Vagina (tissue), 2 donors: ENCODE measurements at regions not wholly inside any gene's neighbourhood (a gene's known extent, or its start where the extent isn't known, plus 50 kb on each side); places are given as distances from the start of the nearest gene placed in this dataset.

ENCODE experiments used
- DNase-seq, 2 donors: peaks; one replicate each; pipeline ENCODE4 v3.0.0-alpha.2; 2017; ENCODE audit errors: extremely low spot score in 2 of 2
- H3K27ac ChIP-seq: fragments of 200-600 bp; sonication (generic); one replicate; pipeline ENCODE4 v1.5.1; 2019
- H3K27me3 ChIP-seq: fragments of 200-600 bp; sonication (generic); one replicate; pipeline ENCODE4 v1.5.1; 2019
- H3K36me3 ChIP-seq, 2 donors: fragments of 200-600 bp; sonication (generic); one replicate each; pipeline ENCODE4 v1.5.1; 2017 to 2019
- H3K4me1 ChIP-seq: fragments of 200-600 bp; sonication (generic); one replicate; pipeline ENCODE4 v1.5.1; 2019
- H3K4me3 ChIP-seq, 2 donors: fragments of 200-600 bp; sonication (generic); 1 replicate in 1 of 2; 2 replicates in 1 of 2; pipeline ENCODE4 v1.5.1; 2016 to 2019
- H3K9me3 ChIP-seq: fragments of 200-600 bp; sonication (generic); one replicate; pipeline ENCODE4 v1.5.1; 2019
- POLR2A ChIP-seq, 2 donors: fragments of 450-650 bp; IDR thresholded peaks; one replicate each; pipeline ENCODE4 v1.6.1; 2017; ENCODE audit warnings: antibody characterized with exemption in 2 of 2, mild to moderate bottlenecking in 2 of 2, moderate library complexity in 2 of 2
- POLR2AphosphoS5 ChIP-seq, 2 donors: sonication (generic); formaldehyde crosslinking; IDR thresholded peaks; one replicate each; pipeline ENCODE4 v1.9.0; 2017; ENCODE audit warnings: antibody characterized with exemption in 2 of 2, mild to moderate bottlenecking in 2 of 2, low read depth in 1 of 2; ENCODE audit not compliant: insufficient read depth in 1 of 2
- intact Hi-C: fragments of 100-400 bp; cut with DNase I; formaldehyde crosslinking; loops from one replicate; pipeline ENCODE4 v1.15.1; 2023
- TF ChIP-seq, protein P1 (sequence below), 3 experiments: fragments of 450-650 bp in 2 of 3; fragments of 200-600 bp in 1 of 3; sonication (generic) in 1 of 3; IDR thresholded peaks; one replicate each; pipeline ENCODE4 v1.5.1; 2017 to 2019; ENCODE audit warnings: antibody characterized with exemption in 3 of 3, mild to moderate bottlenecking in 2 of 3, moderate library complexity in 2 of 3

DNA sequence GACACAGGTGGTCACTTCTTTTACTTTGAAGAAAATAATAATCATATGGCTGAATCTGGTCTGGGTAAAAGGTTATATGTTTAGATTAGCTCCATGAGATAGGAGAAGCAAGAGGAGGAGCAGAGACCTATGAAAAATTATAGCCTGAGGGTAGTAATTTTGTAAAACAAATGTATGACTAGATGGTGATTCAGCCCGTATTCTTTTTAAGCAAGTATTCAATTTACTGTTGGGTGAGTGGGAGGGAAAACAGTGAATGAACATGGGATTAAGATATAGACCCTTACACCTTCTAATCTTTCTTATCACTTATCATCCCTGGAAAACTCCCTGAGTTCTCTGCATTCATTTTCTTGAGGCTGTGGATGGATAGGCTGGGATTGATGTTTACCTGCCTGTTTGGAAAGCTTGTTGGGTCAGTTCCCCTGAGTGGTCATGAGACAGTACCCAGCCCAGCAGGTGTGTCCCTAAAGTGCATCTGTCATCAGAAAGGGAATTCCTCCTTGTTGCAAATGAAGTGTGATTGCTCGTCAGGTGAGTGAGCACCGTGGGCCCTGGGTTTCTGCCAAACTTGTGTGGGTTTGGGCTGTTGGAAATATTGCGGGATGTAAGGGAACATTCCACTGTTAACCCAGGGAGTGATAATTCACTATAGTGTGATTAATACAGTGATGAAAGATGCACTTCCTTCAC is 101.2 kb upstream of the GDNF start:
- Histone ChIP-seq H3K36me3 (no peaks in the 10 kb centered on the region), H3K9me3 (no peaks in the 10 kb centered on the region), H3K27me3 (no peaks in the 10 kb centered on the region), H3K27ac (no peak overlapping the region), H3K4me3 (no peak overlapping the region), H3K4me1 (no peaks in the 10 kb centered on the region)
- intact Hi-C loops = no loop called here
- TF ChIP-seq POLR2AphosphoS5 (IDR thresholded peaks at IDR 0.05; ENCODE audit: insufficient read depth in 1 of 2, low read depth in 1 of 2) = no peak
- TF ChIP-seq POLR2A (IDR thresholded peaks at IDR 0.05) = no peak
- TF ChIP-seq, protein P1, sequence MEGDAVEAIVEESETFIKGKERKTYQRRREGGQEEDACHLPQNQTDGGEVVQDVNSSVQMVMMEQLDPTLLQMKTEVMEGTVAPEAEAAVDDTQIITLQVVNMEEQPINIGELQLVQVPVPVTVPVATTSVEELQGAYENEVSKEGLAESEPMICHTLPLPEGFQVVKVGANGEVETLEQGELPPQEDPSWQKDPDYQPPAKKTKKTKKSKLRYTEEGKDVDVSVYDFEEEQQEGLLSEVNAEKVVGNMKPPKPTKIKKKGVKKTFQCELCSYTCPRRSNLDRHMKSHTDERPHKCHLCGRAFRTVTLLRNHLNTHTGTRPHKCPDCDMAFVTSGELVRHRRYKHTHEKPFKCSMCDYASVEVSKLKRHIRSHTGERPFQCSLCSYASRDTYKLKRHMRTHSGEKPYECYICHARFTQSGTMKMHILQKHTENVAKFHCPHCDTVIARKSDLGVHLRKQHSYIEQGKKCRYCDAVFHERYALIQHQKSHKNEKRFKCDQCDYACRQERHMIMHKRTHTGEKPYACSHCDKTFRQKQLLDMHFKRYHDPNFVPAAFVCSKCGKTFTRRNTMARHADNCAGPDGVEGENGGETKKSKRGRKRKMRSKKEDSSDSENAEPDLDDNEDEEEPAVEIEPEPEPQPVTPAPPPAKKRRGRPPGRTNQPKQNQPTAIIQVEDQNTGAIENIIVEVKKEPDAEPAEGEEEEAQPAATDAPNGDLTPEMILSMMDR (IDR thresholded peaks at IDR 0.05) = no peak
- DNase-seq = no peak

DNA sequence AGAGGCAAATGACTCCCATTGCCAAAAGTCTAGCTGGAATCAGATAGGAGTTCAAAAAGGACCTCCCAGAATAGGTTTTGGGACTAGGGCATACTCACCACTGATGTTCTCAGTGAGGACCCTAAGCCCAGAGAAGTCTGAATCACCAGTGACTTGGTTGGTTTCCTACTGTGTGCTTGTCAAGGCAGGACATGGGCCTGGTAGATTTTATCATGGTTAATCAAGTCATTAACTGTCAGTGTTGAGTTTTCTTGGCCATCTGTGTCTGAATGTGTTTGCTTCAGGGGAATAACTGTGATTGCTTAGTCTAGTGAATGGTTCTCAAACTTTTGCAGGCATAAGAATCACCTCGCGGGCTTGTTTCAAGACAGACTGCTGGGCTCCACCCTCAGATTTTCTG is 99.0 kb upstream of the GDNF start:
- Histone ChIP-seq H3K9me3 (no peaks in the 10 kb centered on the region), H3K4me3 (no peak overlapping the region), H3K27ac (no peak overlapping the region), H3K4me1 (no peaks in the 10 kb centered on the region), H3K36me3 (no peaks in the 10 kb centered on the region), H3K27me3 (no peaks in the 10 kb centered on the region)
- intact Hi-C loops = no loop called here
- TF ChIP-seq POLR2AphosphoS5 (IDR thresholded peaks at IDR 0.05; ENCODE audit: insufficient read depth in 1 of 2, low read depth in 1 of 2) = no peak
- TF ChIP-seq, protein P1 (IDR thresholded peaks at IDR 0.05) = no peak
- no peak for TF ChIP-seq POLR2A (IDR thresholded peaks at IDR 0.05)
- no peak for DNase-seq

DNA sequence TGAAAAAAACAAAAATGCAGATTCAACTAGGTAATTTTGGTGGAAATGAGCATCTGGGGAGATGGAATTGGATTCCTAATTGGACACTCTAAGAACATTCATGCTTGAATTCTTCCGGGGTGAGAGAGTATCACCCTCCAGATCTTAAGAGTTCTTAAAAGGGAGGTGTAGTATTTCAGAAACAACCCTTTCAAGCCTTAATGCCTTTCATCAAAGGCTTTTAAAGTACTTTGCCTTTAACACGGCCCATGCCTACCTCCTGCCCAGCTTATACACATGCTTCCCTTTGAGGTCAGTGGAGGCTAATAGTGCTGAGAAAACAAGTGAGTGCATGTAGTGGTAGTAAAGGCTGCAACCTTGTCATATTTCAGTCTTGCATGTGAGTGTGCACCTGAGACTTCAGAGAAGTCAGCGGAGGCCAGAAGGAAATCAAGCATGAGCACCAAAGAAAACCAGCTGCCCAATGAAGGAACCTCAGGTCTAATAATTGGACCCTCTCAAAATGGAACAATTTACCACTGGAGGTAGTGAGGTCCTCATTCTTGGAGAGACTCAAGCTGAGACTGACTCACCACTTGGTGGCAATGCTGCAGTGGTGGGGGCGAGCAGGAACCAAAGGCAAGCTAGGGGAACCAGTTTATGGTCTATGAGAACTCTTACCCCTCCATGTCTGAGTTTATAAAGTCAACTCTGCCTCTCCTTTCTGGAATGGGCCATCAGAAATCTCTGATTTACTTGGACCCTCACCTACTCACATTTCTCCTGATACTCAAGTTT is 98.4 kb upstream of the GDNF start:
- Histone ChIP-seq H3K4me3 (no peak overlapping the region), H3K27me3 (no peaks in the 10 kb centered on the region), H3K27ac (no peak overlapping the region), H3K36me3 (no peaks in the 10 kb centered on the region), H3K9me3 (no peaks in the 10 kb centered on the region), H3K4me1 (no peaks in the 10 kb centered on the region)
- intact Hi-C loops = no loop called here
- DNase-seq = no peak
- no peak for TF ChIP-seq POLR2A (IDR thresholded peaks at IDR 0.05)
- TF ChIP-seq, protein P1 (IDR thresholded peaks at IDR 0.05) = no peak
- TF ChIP-seq POLR2AphosphoS5 (IDR thresholded peaks at IDR 0.05; ENCODE audit: insufficient read depth in 1 of 2, low read depth in 1 of 2) = no peak

DNA sequence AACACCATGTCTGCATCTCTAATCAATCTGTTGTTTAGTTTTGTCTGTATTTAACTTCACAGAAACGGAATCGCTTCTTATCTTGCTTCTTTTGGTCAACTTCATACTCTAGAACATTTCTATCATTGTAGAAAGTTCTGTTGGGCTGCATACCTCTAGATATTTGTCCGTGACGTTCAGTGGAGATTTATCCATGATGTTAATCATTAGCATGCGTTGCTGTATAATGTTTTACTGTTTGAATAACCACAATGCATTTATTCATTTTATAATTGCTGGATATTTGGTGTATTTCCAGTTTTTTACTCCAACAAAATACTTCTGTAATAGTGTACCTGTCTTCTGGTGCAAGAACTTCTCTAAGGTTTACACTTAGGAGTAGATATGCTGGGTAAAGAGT is 96.2 kb upstream of the GDNF start:
- H3K27me3 ChIP-seq = no peaks in the 10 kb centered on the region
- intact Hi-C loops = no loop called here
- no peaks in the 10 kb centered on the region for H3K36me3 ChIP-seq
- H3K27ac ChIP-seq = no peak overlapping the region
- no peaks in the 10 kb centered on the region for H3K4me1 ChIP-seq
- no peak overlapping the region for H3K4me3 ChIP-seq
- DNase-seq = no peak
- no peaks in the 10 kb centered on the region for H3K9me3 ChIP-seq
- TF ChIP-seq POLR2AphosphoS5 (IDR thresholded peaks at IDR 0.05; ENCODE audit: insufficient read depth in 1 of 2, low read depth in 1 of 2) = no peak
- TF ChIP-seq POLR2A (IDR thresholded peaks at IDR 0.05) = no peak
- TF ChIP-seq, protein P1 (IDR thresholded peaks at IDR 0.05) = no peak

DNA sequence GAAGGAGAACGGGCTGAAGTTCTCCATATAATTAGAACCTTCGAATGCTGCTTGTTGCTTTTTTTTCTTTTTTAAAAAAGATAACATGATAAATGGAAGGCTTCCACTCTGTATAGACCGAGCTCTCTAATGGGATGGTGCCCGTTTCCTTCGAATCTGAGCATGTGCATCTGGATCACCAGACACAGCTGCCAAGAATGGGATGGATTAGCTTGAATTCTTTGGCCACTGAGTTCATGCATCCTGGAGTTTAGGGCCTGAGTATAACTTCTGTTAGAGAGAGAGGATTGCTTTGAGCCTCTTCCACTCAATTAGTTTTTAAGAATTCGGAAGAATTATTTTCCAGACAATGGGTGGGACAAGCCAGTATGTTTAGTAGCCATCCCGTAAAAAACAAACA is 93.7 kb upstream of the GDNF start:
- TF ChIP-seq POLR2A (IDR thresholded peaks at IDR 0.05) (no peak), POLR2AphosphoS5 (IDR thresholded peaks at IDR 0.05; ENCODE audit: insufficient read depth in 1 of 2, low read depth in 1 of 2) (no peak)
- TF ChIP-seq, protein P1 (IDR thresholded peaks at IDR 0.05) = no peak
- Histone ChIP-seq H3K4me3 (no peak overlapping the region), H3K36me3 (no peaks in the 10 kb centered on the region), H3K27ac (no peak overlapping the region), H3K27me3 (no peaks in the 10 kb centered on the region), H3K9me3 (no peaks in the 10 kb centered on the region), H3K4me1 (no peaks in the 10 kb centered on the region)
- no peak for DNase-seq
- intact Hi-C loops = no loop called here
